T-helper 1 cell treated with Interleukin-12 subunit alpha and Interleukin-12 subunit beta and Interleukin-4 antibody, amounts not matched to agents 30 ng/mL and 1 ng/mL, for 36 hours (primary cell): ENCODE measurements at regions not wholly inside any gene's neighbourhood (a gene's known extent, or its start where the extent isn't known, plus 50 kb on each side); places are given as distances from the start of the nearest gene placed in this dataset.

ENCODE experiments used
- intact Hi-C: fragments of 100-400 bp; cut with micrococcal nuclease; formaldehyde crosslinking; loops from one replicate; pipeline ENCODE4 v1.15.1; 2024

DNA sequence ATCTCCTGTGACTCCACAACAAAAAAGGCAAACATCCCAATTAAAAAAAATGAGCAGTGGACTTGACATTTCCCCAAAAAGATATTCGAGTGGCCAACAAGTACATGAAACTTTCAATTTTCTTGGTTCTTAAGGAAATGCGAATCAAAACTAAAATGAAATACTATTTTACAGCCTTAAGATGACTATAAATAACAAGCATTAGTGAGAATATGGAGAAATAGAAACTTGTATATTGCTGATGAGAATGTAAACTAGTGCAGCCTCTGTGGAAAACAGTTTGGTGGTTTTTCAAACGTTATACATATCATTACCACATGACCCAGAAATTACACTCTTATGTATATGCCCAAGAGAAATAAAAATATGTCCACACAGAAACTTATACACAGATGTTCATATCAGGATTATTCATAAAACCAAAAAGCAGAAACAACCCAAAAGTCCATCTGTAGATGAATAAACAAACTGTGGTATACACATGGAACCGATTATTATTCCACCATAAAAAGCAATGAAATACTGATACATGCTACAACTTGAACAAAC, 153.2 kb upstream of the GPR149 start:
- intact Hi-C loops, result no loop called here

DNA sequence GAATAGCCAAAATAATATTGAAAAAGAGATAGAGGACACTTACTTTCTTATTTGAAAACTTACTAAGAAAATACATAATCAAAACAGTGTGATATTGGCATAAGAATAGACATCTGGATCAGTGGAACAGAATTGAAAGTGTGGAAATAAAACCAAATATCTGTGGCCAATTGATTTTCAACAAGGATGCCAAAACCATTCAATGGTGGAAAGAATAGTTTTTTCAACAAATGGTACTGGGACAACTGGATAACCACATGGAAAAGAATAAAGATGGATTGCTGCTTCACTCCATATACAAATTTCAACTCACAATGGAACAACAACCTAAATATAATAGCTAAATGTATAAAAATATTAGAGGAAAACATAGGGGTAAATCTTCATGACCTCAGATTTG, 152.5 kb upstream of the GPR149 start:
- intact Hi-C loops, result no loop called here

DNA sequence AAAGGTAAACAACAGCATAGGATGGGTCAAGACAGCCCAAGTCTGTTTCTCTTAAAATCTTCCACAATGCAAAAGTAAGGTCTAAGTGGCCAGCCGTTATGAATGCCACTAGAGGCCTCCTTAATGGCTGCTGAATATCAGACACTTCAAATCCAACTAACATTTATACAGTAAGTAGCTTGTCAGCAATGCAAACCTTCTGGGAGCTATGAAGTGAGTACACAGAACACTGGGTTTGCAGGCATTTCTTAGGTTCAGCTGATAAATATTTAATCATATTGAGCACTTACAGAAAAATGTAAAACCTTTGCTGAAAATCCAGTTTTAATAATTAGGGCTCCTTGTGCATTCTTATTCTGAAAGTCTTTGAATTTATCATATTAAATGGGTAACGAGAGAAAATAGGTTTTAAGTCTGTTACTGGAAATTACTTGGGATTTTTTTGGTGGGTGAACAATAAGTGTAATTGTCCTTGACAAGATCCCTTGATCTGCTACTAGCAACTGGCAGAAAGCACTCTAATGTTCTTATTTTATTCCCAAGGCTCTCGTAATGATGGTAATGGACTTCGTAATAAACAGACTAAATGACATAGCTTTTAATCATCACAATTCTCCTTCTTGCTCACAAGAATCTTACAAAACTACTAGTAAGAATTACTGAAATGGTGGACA, 141.7 kb upstream of the GPR149 start:
- intact Hi-C loops, result no loop called here

DNA sequence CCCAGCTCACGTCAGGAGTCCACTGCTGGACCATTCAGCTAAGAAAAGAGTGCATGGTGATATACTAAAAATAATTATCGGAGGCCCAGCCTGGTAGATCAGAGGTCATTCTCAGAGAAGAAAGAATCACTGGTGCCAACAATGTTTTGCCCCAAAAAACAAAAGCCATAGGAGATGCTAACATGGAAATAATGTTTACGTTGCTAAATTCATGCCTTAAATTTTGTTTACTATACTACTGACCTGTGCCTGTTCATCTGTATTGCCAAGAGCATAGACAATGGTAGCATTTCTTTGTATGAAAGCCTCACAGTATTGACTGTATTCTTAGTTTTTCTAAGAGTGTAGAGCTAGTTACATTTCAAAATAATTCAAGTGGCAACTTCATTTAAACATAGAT, 138.1 kb upstream of the GPR149 start:
- intact Hi-C loops, result no loop called here

DNA sequence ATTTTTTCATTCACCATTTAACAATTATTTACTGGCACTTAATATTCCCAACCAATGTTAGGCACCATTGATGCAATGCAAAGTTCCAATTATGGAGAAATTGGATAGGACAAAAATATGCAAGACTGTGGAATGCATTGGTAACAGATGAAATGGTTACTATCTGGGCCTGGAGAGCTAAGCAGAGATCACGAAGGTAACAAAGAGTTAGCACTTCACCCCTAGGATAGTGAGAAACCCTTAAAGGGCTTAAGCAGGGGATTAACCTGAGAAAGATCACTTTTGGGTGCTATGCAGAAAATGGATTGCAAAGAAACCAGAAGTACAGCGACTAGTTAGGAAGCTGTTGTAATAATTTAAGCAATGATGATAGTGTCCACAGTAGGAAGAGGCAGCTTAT, 129.6 kb upstream of the GPR149 start:
- intact Hi-C loops, result no loop called here

DNA sequence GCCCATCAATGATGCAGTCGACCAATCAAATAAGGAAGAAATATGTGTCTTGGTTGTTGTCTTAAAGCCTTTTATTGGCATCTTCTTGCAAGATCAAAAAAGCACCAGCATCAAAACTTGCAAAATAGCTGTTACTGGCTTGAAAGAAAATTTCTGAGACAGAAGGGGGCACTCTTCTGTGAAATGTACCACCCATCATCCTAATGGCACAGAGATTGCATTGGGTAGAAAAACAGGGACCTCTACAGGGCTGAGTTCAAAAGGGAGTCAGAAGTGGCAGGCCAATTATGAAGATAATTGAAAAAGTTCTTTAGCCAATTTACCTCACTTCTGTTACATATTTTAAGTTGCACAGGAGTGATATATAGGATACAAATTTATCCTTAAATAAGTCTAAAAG, 122.3 kb upstream of the GPR149 start:
- intact Hi-C loops, result no loop called here

DNA sequence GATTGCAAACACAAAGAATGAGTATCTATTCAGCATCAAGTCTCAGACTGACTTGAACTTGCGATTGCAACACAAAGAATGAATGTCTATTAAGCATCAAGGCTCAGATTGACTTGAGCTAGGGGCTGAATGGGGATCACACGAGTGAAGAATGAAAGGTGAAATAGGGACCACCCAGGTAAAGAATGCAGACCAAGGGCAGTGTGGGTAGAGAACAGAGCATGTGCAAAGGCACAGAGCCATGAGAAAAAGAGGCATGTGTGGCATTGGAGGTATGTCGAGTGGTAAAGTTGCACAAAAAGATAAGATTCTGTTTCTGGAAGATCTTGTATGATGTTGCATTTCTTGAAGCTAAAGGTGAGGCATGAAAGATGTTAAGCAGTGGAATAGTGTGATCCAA, 119.4 kb upstream of the GPR149 start:
- intact Hi-C loops, result no loop called here

DNA sequence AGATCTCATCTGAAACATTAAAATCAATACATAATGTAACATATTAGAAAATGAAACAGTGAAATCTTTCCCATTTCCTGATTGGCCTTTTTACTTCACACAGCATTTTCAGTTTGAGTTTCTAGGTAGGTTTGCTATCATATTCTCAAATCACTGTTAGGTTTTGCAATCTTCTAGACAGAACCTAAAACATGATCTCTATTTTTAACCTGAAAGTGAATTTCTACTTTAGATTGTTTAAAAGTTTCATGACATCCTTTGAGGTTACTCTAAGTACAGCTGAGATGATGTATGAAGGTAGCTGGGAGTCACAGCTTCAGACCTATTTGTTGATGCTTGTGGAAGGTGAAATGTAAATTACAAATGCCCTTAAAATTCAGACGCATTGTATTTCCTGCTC, 118.4 kb upstream of the GPR149 start:
- intact Hi-C loops, result no loop called here

DNA sequence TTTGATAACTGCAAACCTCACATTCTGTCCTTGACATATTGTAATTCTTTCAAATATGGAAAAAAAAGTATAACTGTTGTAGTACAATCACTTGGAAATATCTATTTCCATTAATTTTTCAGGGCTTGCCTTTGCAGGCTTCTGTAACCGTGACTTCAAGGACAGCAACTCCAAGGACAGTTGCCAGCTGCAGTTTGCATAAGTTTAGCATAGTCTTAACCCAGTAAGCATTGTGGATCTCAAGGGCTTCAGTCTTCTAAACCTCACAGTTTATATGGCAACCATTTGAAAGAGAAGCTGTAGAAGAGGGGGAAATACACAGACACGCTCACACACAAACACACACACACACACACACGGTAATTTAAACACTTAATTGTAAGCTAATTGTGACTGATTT, 112.8 kb upstream of the GPR149 start:
- intact Hi-C loops, result no loop called here

DNA sequence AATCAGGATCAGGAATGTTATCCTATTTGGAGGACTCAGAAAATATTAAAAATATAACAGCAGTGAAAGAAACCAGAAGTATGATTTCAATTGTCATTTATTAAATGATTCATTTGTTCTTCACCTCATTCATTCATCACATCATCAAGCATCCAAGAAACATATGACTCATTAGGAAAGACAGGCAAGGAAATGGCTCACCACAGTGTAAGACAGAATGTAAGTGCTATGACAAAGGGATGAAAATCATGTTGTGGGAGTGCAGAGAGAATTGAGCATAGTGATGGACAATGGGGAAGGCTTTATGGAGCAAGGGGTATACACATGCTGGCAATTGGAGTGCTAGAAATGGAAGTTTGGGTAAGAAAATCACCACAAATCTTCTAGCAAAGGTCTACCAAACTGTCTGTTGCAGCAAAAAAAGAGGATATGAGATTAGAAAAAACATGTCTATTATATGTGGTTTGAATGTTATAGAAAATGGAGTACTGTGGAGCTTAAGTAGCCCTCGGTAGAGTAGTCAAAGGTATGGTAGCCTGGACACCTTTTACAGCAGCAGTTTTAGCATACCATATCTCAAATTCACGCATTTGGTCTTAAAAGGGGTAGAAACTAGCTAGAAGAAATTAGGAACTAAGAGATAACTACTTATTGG, 111.1 kb upstream of the GPR149 start:
- intact Hi-C loops, result no loop called here

DNA sequence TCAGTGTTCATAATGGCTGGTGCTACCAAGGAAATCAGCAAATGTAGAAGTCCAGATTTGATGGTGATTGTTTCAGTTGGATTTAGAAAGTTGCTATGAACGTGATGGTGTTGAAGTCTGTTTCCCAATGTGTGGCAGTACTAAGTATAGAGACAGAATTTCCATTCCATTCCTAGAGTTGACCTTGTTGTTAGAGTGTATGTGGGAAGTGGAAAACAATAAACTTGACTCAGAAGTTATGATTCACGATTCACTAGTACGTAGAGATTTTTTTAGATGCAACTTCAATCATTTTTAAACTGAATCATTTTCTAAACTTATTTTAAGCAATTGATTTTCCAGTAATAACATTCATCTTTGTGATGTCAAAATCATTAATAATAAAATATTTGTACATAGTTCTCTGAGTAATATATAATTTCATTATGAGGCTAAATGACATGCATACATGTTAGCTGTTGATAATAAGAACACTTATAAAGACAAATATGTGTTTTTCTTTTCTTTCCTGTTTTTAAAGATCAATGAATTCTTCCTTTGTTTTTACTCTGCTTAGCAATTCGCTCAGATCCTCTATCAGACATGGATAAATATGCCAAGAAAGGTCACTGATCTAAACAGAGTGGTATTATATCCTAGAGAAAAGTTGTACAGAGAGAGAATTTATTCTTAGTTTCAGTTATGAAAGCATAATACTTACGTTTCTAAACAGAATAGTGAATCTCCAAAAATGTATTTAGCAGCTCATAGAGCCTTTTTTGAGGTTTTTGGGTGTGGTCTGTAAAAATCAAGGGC, 108.8 kb upstream of the GPR149 start:
- intact Hi-C loops, result no loop called here

DNA sequence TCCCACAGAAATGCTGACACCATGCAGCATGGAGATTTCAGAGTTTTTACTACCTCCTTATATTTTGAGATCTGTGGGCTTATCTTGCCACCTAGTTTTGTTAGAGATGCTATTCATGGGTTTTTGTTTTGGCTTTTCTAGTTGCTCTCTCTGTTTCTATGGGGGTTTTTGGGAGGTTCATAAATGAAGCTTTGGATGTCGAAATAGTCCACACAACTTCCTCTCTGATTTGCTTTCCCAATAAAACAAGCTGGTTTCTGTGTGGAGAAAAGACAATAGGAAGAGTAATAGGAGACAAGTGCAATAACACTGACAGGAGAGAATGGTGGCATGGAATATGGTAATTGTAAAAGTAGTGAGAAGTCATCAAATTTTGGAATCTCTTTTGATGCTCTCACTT, 106.8 kb upstream of the GPR149 start:
- intact Hi-C loops, result no loop called here

DNA sequence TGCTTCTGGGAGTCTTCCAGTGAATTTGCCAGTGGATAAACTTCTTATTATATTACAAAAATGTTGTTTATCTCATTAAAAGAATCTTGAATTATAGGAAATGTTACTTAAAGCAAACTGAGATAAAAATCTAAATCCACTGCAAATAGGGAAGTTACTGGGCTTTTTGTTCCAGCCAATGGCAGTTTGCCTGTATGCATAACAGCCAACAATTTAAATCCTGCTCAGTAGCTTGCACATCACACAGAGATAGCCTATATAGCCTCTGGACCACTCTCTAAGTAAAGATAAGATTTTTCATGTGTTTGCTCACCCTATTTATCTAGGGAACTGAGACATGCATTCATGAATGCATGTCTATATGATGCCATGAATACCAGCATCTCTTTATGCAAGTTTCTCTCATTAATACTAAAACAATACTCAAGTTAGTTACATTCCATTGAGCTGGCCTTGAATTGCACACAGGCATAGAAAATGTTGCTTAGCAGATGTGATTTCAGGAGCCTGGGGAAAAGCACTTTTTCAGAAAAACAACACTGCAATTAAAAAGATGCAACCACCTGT, 92.1 kb upstream of the GPR149 start:
- intact Hi-C loops, result no loop called here

DNA sequence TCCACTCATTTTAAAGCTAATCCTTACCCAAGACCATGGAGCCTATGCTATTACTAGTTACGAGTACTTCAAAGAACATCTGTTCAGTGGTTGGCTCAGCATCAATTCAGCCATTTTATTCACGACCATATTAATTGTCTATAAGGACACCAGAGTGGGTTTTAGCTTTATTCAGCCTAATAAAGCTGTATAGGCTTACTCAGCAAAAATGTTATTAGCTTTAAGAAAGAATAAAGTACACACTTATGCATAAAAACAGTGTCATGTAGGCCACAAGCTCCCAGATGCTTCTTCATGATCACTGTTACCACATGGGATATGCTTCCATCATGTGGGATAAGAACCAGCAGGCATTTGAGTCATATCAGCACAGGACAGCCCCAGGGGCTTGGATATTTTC, 87.4 kb upstream of the GPR149 start:
- intact Hi-C loops, result no loop called here

DNA sequence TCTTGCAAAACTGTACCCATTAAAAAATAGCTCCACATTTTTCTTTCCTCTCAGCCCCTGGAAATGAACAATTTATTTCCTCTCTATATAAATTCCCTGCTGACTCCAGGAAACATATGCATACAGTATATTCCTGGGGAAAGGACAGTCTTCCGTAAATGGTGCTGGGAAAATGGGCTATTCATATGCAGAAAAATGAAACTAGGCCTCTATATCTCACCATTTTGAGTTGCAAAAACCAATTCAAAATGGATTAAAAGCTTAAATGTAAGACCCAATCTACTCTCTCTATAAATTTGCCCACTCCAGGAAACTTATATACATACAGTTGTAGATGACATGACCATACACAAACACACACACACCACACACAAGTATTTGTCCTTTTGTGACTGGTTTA, 85.9 kb upstream of the GPR149 start:
- intact Hi-C loops, result no loop called here

DNA sequence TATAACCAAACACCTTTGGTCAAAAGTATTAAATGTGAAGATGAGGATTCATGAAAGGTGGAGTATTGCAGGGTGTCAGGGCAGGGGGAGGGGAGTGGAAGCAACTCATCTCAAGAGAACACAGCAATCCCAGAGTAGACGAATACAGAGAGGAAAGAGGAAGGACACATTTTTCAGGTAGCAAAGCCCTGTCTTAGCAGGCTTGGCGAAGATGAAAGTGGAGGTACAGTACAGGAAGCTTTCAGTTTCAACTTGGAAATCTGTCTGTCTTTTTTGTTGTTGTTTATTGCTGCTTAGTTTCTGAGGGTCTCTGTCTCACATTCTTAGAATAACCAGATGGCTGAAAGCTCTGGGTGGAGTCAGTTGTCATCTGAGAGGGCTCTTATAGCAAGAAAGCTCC, 80.8 kb upstream of the GPR149 start:
- intact Hi-C loops, result no loop called here

DNA sequence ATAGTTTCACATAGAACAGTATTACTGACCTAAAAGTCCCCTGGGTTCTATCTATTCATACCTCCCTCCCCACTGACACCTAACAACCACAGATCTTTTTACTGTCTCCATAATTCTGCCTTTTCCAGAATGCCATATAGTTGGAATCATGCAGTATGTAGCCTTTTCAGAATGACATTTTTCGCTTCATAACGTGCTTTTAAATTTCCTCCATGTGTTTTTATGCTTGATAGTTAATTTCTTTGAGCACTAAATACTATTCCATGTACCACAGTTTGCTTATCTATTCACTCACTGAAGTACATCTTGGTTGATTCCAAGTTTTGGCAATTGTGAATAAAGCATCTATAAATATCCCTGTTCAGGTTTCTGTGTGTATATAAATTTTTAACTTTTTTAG, 77.7 kb upstream of the GPR149 start:
- intact Hi-C loops, result no loop called here

DNA sequence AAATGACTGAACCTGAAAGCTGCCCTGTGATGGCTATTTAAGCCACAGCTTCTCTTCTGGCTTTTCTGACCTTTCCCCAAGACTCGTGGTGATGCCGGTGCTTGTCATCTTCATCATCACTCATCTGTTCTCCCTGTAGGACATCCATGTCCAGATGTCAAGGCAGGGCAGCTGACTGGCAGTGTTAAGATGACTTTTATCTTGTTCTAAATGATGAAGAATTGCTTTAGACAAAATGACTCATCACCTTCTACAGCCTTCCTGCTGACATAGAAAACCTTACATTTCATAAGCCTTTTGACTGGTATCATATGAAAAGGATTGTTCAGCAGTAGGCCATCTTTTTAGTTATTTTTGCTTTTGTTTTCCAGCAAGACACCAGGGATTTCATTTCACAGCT, 67.0 kb upstream of the GPR149 start:
- intact Hi-C loops, result no loop called here

DNA sequence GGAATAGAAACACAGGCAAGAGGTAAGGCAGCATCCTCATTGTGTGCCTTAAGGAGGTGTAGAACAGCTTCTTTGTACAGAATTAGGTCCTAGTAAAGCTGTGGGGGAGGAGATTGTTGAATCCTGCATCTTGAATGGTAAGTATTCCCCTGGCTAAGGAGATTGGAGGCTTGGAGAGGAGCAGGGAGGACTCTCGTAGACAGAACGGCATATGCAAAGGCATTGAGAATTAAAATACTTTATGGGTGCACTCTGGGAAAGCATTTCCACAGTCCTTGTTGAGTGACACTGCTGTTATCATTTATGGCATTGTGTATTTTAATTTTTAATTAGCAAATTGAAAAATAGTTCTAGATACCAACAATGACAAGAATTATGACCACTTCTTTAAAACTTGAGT, 66.5 kb upstream of the GPR149 start:
- intact Hi-C loops, result no loop called here

DNA sequence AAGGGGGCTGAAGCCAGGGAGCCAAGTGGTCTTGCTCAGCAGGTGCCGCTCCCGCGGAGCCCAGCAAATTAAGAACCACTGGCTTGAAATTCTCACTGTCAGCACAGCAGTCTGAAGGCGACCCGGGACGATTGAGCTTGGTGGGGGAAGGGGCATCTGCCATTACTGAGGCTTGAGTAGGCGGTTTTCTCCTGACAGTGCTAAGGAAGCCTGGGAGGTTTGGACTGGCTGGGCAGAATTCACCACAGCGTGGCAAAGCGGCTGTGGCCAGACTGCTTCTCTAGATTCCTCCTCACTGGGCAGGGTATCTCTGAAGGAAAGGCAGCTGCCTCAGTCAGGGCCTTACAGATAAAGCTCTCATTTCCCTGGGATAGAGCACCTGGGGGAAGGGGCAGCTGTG, 57.0 kb upstream of the GPR149 start:
- intact Hi-C loops, result no loop called here

DNA sequence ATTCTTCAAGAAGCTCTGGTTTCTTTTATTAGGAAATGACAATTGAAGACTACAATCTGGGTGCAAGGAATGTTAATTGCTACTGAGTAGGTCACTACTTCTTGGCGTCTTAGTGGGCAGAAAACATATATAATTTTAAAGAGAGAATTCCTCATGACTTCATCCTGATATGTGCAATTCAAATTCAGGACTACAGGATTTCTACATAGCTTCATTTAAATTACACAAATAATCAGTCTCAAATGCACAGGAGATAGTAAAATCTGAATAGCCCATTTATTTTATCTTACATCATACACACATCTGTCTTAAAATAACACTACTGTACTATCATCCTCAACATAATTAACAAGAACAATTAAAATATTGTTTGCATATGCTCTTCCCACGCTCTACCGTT, 52.5 kb upstream of the GPR149 start:
- intact Hi-C loops, result no loop called here

DNA sequence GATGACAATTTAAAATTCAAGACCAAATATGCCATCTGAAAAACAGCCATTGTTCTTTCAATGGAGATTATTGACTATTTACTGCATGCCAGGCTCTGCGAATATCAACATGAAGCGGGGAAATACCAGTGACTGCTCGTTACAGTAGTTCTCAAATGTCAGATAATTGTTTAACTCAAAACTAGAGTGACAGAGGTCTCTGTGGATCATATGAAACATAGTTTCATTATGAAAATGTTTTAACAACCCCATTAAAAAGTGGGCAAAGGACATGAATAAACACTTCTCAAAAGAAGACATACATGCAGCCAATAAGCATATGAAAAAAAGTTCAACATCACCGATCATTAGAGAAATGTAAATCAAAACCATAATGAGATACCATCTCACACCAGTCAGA, 50.0 kb upstream of the GPR149 start:
- intact Hi-C loops, result no loop called here
